PC-3 (cell line): ENCODE measurements at regions not wholly inside any gene's neighbourhood (a gene's known extent, or its start where the extent isn't known, plus 50 kb on each side); places are given as distances from the start of the nearest gene placed in this dataset.

Experiments used
- ATAC-seq: fragments of 200-7000 bp; cut with Tn5 transposase; 2 replicates; pipeline ENCODE4 v1.9.1; 2020; ENCODE audit warnings: mild to moderate bottlenecking, moderate library complexity
- BruUV-seq: library from RNA; stranded (reverse); fragments of 400-500 nt; replicated peaks from 2 replicates; lab custom pipeline; 2021; lab: Mats Ljungman, UMichigan
- CTCF ChIA-PET: fragments of 300-600 bp; sonication (Branson Sonifier 250); formaldehyde crosslinking; loops from one replicate; lab custom pipeline; 2022; ENCODE audit warnings: antibody characterized with exemption; lab: Charles Lee
- POLR2A ChIA-PET: fragments of 300-600 bp; sonication (Branson Sonifier 250); formaldehyde crosslinking; loops from one replicate; lab custom pipeline; 2022; ENCODE audit warnings: antibody characterized with exemption; ENCODE audit not compliant: unreplicated experiment; lab: Charles Lee
- DNase-seq: peaks from one replicate; pipeline ENCODE4 v3.0.0-alpha.2; 2015
- H2AFZ ChIP-seq: fragments of 300-600 bp; sonication (generic); 2 replicates; pipeline ENCODE4 v1.6.0; 2016; ENCODE audit warnings: antibody characterized with exemption, low read length
- H3F3A ChIP-seq: fragments of 300-600 bp; sonication (generic); one replicate; pipeline ENCODE4 v1.6.0; 2017; ENCODE audit warnings: antibody characterized with exemption, low read length, control low read depth, mild to moderate bottlenecking; ENCODE audit not compliant: unreplicated experiment
- H3K27ac ChIP-seq: fragments of 300-600 bp; sonication (generic); 2 replicates; pipeline ENCODE4 v1.5.1; 2016; ENCODE audit warnings: mild to moderate bottlenecking, low read length
- H3K27me3 ChIP-seq: fragments of 300-600 bp; sonication (generic); 2 replicates; pipeline ENCODE4 v1.6.1; 2016; ENCODE audit warnings: low read length, mixed read lengths
- H3K36me3 ChIP-seq: fragments of 300-600 bp; sonication (generic); 2 replicates; pipeline ENCODE4 v1.6.1; 2016; ENCODE audit warnings: low read depth, mixed run types, low read length, mixed read lengths
- H3K4me1 ChIP-seq: fragments of 300-600 bp; sonication (generic); 2 replicates; pipeline ENCODE4 v1.5.1; 2016; ENCODE audit warnings: low read length; ENCODE audit not compliant: insufficient read depth
- H3K4me2 ChIP-seq: fragments of 300-600 bp; sonication (generic); 2 replicates; pipeline ENCODE4 v1.6.0; 2016; ENCODE audit warnings: low read length
- H3K4me3 ChIP-seq: fragments of 300-600 bp; sonication (generic); 2 replicates; pipeline ENCODE4 v1.5.1; 2016; ENCODE audit warnings: mild to moderate bottlenecking, low read length, mixed read lengths
- H3K79me2 ChIP-seq: fragments of 300-600 bp; sonication (generic); 2 replicates; pipeline ENCODE4 v1.6.1; 2017; ENCODE audit warnings: low read length, mixed read lengths
- H3K9ac ChIP-seq: fragments of 300-600 bp; sonication (generic); 2 replicates; pipeline ENCODE4 v1.6.0; 2016; ENCODE audit warnings: mild to moderate bottlenecking, low read length
- H3K9me2 ChIP-seq: fragments of 300-600 bp; sonication (generic); replicated peaks from 2 replicates; pipeline ENCODE4 v1.6.1; 2016; ENCODE audit warnings: mixed run types, low read length, mixed read lengths
- H3K9me3 ChIP-seq: fragments of 300-600 bp; sonication (generic); 2 replicates; pipeline ENCODE4 v1.6.1; 2016; ENCODE audit warnings: low read length, mixed read lengths
- H4K20me1 ChIP-seq: fragments of 300-600 bp; sonication (generic); 2 replicates; pipeline ENCODE4 v1.6.1; 2016; ENCODE audit warnings: low read length, mixed read lengths
- CTCF ChIP-seq: fragments of 300-600 bp; sonication (generic); conservative IDR thresholded peaks from 2 replicates; pipeline ENCODE4 v1.5.1; 2017; ENCODE audit warnings: antibody characterized with exemption, low read depth, mild to moderate bottlenecking, low read length
- EZH2 ChIP-seq: fragments of 300-600 bp; sonication (generic); IDR thresholded peaks from one replicate; pipeline ENCODE4 v1.6.1; 2017; ENCODE audit warnings: antibody characterized with exemption, mild to moderate bottlenecking, low read length; ENCODE audit not compliant: unreplicated experiment
- EZH2phosphoT487 ChIP-seq: fragments of 300-600 bp; sonication (generic); IDR thresholded peaks from 2 replicates; pipeline ENCODE4 v1.6.1; 2018; ENCODE audit warnings: mild to moderate bottlenecking, antibody characterized with exemption, low read length, borderline replicate concordance
- intact Hi-C: fragments of 100-400 bp; cut with micrococcal nuclease; formaldehyde crosslinking; loops from 2 replicates; pipeline ENCODE4 v1.9.0; 2023

GRCh38 chr5:116959843-116960242 is 385.2 kb upstream of the SEMA6A start:
- BruUV-seq, result no TSS peak
- intact Hi-C loops, result no loop called here

GRCh38 chr5:116953251-116953930 is 378.8 kb upstream of the SEMA6A start:
- Histone ChIP-seq H3K27me3 (no peaks in the 10 kb centered on the region), H3F3A (no peaks in the 10 kb centered on the region), H3K9me2 (no peaks in the 10 kb centered on the region), H4K20me1 (no peaks in the 10 kb centered on the region), H3K4me1 (no peaks in the 10 kb centered on the region), H3K79me2 (no peaks in the 10 kb centered on the region), H3K4me3 (no peak overlapping the region), H3K27ac (no peak overlapping the region), H3K4me2 (no peak overlapping the region), H2AFZ (no peak overlapping the region), H3K9ac (no peak overlapping the region), H3K36me3 (no peaks in the 10 kb centered on the region), H3K9me3 (no peaks in the 10 kb centered on the region)
- POLR2A ChIA-PET, result no interaction called here
- CTCF ChIA-PET, result no interaction called here
- no TSS peak for BruUV-seq
- TF ChIP-seq CTCF, result no peak
- TF ChIP-seq EZH2, result no peak
- TF ChIP-seq EZH2phosphoT487, result no peak
- DNase-seq, result no peak
- ATAC-seq, result no peak
- intact Hi-C loops, result no loop called here

More at GRCh38 chr5:116959843-116960242, 385.2 kb upstream of the SEMA6A start:
- TF ChIP-seq EZH2phosphoT487 (no peak), CTCF (no peak), EZH2 (no peak)
- H3K9me2 ChIP-seq, result no peaks in the 10 kb centered on the region
- no peak overlapping the region for H3K9ac ChIP-seq
- ATAC-seq, result no peak
- ChIA-PET POLR2A (no interaction called here), CTCF (no interaction called here)
- H3K27me3 ChIP-seq, result no peaks in the 10 kb centered on the region
- no peak for DNase-seq
- H3K4me3 ChIP-seq, result no peak overlapping the region
- H3K4me2 ChIP-seq, result no peak overlapping the region
- no peaks in the 10 kb centered on the region for H3K4me1 ChIP-seq
- no peak overlapping the region for H3K27ac ChIP-seq
- H3K9me3 ChIP-seq, result no peaks in the 10 kb centered on the region
- no peaks in the 10 kb centered on the region for H3K36me3 ChIP-seq
- no peak overlapping the region for H2AFZ ChIP-seq
- H4K20me1 ChIP-seq, result no peaks in the 10 kb centered on the region
- no peaks in the 10 kb centered on the region for H3K79me2 ChIP-seq
- H3F3A ChIP-seq, result no peaks in the 10 kb centered on the region

GRCh38 chr5:116951219-116951618 is 376.6 kb upstream of the SEMA6A start:
- Histone ChIP-seq H3F3A (no peaks in the 10 kb centered on the region), H3K9me3 (no peaks in the 10 kb centered on the region), H3K4me3 (no peak overlapping the region), H3K27me3 (no peaks in the 10 kb centered on the region), H3K4me2 (no peak overlapping the region), H4K20me1 (no peaks in the 10 kb centered on the region), H3K36me3 (no peaks in the 10 kb centered on the region), H3K79me2 (no peaks in the 10 kb centered on the region), H3K4me1 (no peaks in the 10 kb centered on the region), H3K27ac (no peak overlapping the region), H3K9ac (no peak overlapping the region), H2AFZ (no peak overlapping the region), H3K9me2 (no peaks in the 10 kb centered on the region)
- intact Hi-C loops, result no loop called here
- no peak for ATAC-seq
- DNase-seq, result no peak
- POLR2A ChIA-PET, result no interaction called here
- CTCF ChIA-PET, result no interaction called here
- no TSS peak for BruUV-seq
- TF ChIP-seq EZH2phosphoT487, result no peak
- no peak for TF ChIP-seq EZH2
- no peak for TF ChIP-seq CTCF
